Transverse colon (tissue), 4 donors: ENCODE measurements at regions not wholly inside any gene's neighbourhood (a gene's known extent, or its start where the extent isn't known, plus 50 kb on each side); places are given as distances from the start of the nearest gene placed in this dataset.

Source experiments
- DNase-seq: peaks from one replicate; pipeline ENCODE4 v3.0.0-alpha.2; 2019
- H3K27ac ChIP-seq, 4 donors: fragments of 200-600 bp; sonication (generic); 2 replicates each; pipeline ENCODE4 v1.5.1; 2016 to 2018; ENCODE audit warnings: inconsistent platforms in 4 of 4
- H3K27me3 ChIP-seq: fragments of 200-600 bp; sonication (generic); 2 replicates; pipeline ENCODE4 v1.5.1; 2017; ENCODE audit warnings: inconsistent platforms
- H3K36me3 ChIP-seq, 4 donors: fragments of 200-600 bp; sonication (generic); 2 replicates each; pipeline ENCODE4 v1.5.1; 2017 to 2019; ENCODE audit warnings: inconsistent platforms in 4 of 4
- H3K4me1 ChIP-seq, 4 donors: fragments of 200-600 bp; sonication (generic); 2 replicates each; pipeline ENCODE4 v1.5.1; 2017 to 2020; ENCODE audit warnings: inconsistent platforms in 4 of 4
- H3K4me3 ChIP-seq, 4 donors: fragments of 200-600 bp; sonication (generic); 1 replicate in 1 of 4; 2 replicates in 3 of 4; pipeline versions ENCODE4 v1.5.1 to v1.6.1; 2017 to 2019; ENCODE audit warnings: inconsistent platforms in 4 of 4
- H3K9me3 ChIP-seq, 2 donors: fragments of 200-600 bp; sonication (generic); 2 replicates each; pipeline ENCODE4 v1.5.1; 2017 to 2019; ENCODE audit warnings: inconsistent platforms in 2 of 2
- CTCF ChIP-seq, 5 experiments: fragments of 200-600 bp in 3 of 5; fragments of 450-650 bp in 2 of 5; sonication (generic) in 3 of 5; IDR thresholded peaks; 1 replicate in 2 of 5; 2 replicates in 3 of 5; pipeline ENCODE4 v1.5.1; 2016 to 2017; ENCODE audit warnings: antibody characterized with exemption in 5 of 5, inconsistent platforms in 3 of 5, mild to moderate bottlenecking in 2 of 5, moderate library complexity in 1 of 5
- EP300 ChIP-seq: sonication (generic); formaldehyde crosslinking; IDR thresholded peaks from one replicate; pipeline ENCODE4 v1.6.1; 2017; ENCODE audit warnings: antibody characterized with exemption, low read depth
- POLR2A ChIP-seq: fragments of 450-650 bp; IDR thresholded peaks from one replicate; pipeline ENCODE4 v1.6.1; 2016; ENCODE audit warnings: antibody characterized with exemption, mild to moderate bottlenecking, moderate library complexity
- POLR2AphosphoS5 ChIP-seq, 3 donors: sonication (generic); formaldehyde crosslinking; IDR thresholded peaks; one replicate each; pipeline ENCODE4 v1.6.1; 2016; ENCODE audit warnings: antibody characterized with exemption in 3 of 3
- WGBS, 2 donors: methylation state at CpG; one replicate each; pipeline ENCODE4 v1.1.5; 2018; ENCODE audit warnings: low coverage in 1 of 2; 5-methylcytosine and 5-hydroxymethylcytosine counted together
- in situ Hi-C, 4 donors: fragments of 200-750 bp; cut with MboI; loops; one replicate each; pipeline versions ENCODE4 v1.15.0 to v1.15.1; 2017; ENCODE audit warnings: low sequenced_read_pairs in 3 of 4, low pct_ligation_motif_present in 1 of 4, low pct_unique_long_range_greater_than_20kb in 1 of 4
- intact Hi-C: fragments of 100-400 bp; cut with DNase I; formaldehyde crosslinking; loops from one replicate; pipeline ENCODE4 v1.15.1; 2023; ENCODE audit warnings: low total_unique reads

GRCh38 chr13:62682788-62683187 is 1267.1 kb upstream of the PCDH20 start:
- in situ Hi-C loops, result no loop called here
- intact Hi-C loops, result no loop called here
- H3K4me3 ChIP-seq, result no peak overlapping the region
- no peaks in the 10 kb centered on the region for H3K9me3 ChIP-seq
- H3K36me3 ChIP-seq, result no peaks in the 10 kb centered on the region
- no peaks in the 10 kb centered on the region for H3K4me1 ChIP-seq
- H3K27ac ChIP-seq, result no peak overlapping the region
- no peaks in the 10 kb centered on the region for H3K27me3 ChIP-seq
- TF ChIP-seq POLR2A (no peak), EP300 (no peak)
- 80 to 81% methylated on average over 4 of the region's 4 CpGs for WGBS, 2 donors
- no peak for DNase-seq

GRCh38 chr13:62678039-62678438 is 1262.4 kb upstream of the PCDH20 start:
- no peak for DNase-seq
- Histone ChIP-seq H3K27me3 (no peaks in the 10 kb centered on the region), H3K9me3 (peaks cover 0 to 6% of the 10 kb centered on the region in 2 donors), H3K4me3 (no peak overlapping the region), H3K36me3 (no peaks in the 10 kb centered on the region), H3K4me1 (no peaks in the 10 kb centered on the region), H3K27ac (no peak overlapping the region)
- intact Hi-C loops, result no loop called here
- in situ Hi-C loops, result no loop called here
- whole genome bisulfite sequencing, 2 donors, result 32 to 39% methylated on average over 4 of the region's 4 CpGs
- TF ChIP-seq CTCF (IDR thresholded peaks at IDR 0.05) (no peak), POLR2A (no peak), EP300 (no peak), POLR2AphosphoS5 (IDR thresholded peaks at IDR 0.05) (no peak)

- H3K27ac ChIP-seq, result no peak overlapping the region
- DNase-seq, result no peak
- no peaks in the 10 kb centered on the region for H3K27me3 ChIP-seq
- H3K4me3 ChIP-seq, result no peak overlapping the region
- no peaks in the 10 kb centered on the region for H3K9me3 ChIP-seq
- no peaks in the 10 kb centered on the region for H3K4me1 ChIP-seq
- in situ Hi-C loops, result no loop called here
- TF ChIP-seq POLR2AphosphoS5 (IDR thresholded peaks at IDR 0.05) (no peak), CTCF (IDR thresholded peaks at IDR 0.05) (no peak), POLR2A (no peak), EP300 (no peak)
- no peaks in the 10 kb centered on the region for H3K36me3 ChIP-seq
- 58 to 100% methylated on average over 1 of the region's 1 CpG for WGBS, 2 donors
- intact Hi-C loops, result no loop called here
Measured at GRCh38 chr13:62663767-62664166, 1248.1 kb upstream of the PCDH20 start.

GRCh38 chr13:62659365-62659764 is 1243.7 kb upstream of the PCDH20 start:
- TF ChIP-seq CTCF (IDR thresholded peaks at IDR 0.05) (no peak), POLR2AphosphoS5 (IDR thresholded peaks at IDR 0.05) (no peak), EP300 (no peak), POLR2A (no peak)
- DNase-seq, result no peak
- no peaks in the 10 kb centered on the region for H3K36me3 ChIP-seq
- H3K27ac ChIP-seq, result no peak overlapping the region
- no peaks in the 10 kb centered on the region for H3K9me3 ChIP-seq
- in situ Hi-C loops, result no loop called here
- intact Hi-C loops, result no loop called here
- no peak overlapping the region for H3K4me3 ChIP-seq
- H3K4me1 ChIP-seq, result no peaks in the 10 kb centered on the region
- WGBS, 2 donors, result 38 to 76% methylated on average over 3 of the region's 3 CpGs
- no peaks in the 10 kb centered on the region for H3K27me3 ChIP-seq

GRCh38 chr13:62653371-62653770 is 1237.7 kb upstream of the PCDH20 start:
- H3K27me3 ChIP-seq, result no peaks in the 10 kb centered on the region
- no peak for DNase-seq
- no peaks in the 10 kb centered on the region for H3K4me1 ChIP-seq
- in situ Hi-C loops, result no loop called here
- TF ChIP-seq POLR2A (no peak), CTCF (IDR thresholded peaks at IDR 0.05) (no peak), EP300 (no peak), POLR2AphosphoS5 (IDR thresholded peaks at IDR 0.05) (no peak)
- H3K36me3 ChIP-seq, result no peaks in the 10 kb centered on the region
- H3K9me3 ChIP-seq, result no peaks in the 10 kb centered on the region
- no peak overlapping the region for H3K27ac ChIP-seq
- H3K4me3 ChIP-seq, result no peak overlapping the region
- intact Hi-C loops, result no loop called here
